Esophagus mucosa (tissue), 1 donor: ENCODE measurements at regions not wholly inside any gene's neighbourhood (a gene's known extent, or its start where the extent isn't known, plus 50 kb on each side); places are given as distances from the start of the nearest gene placed in this dataset.

Experiments
- ATAC-seq: fragments of 200-7000 bp; cut with Tn5 transposase; one replicate; pipeline ENCODE4 v1.9.1; 2020
- donor health status: DM: yes; HTN: yes; CAD: no.

DNA sequence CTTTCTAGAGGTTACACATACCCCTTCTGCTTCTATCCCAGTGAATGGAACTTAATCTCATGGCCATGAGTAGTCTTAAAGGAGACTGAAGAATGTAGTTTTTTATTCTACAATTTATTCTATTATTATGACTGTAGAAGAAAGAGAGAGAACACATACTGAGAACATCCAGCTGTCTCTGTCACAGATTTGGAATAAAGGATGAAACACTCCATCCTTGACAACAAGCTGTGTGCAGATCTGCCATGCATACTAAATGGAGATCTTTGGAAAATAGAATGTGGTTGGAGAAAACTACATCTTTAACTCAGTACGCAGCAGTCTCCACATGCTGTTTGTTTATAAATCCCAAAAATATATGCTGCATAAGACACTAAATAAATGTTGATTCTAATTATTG lies 54.1 kb upstream of the NUDT7 start:
- ATAC-seq: no peak

DNA sequence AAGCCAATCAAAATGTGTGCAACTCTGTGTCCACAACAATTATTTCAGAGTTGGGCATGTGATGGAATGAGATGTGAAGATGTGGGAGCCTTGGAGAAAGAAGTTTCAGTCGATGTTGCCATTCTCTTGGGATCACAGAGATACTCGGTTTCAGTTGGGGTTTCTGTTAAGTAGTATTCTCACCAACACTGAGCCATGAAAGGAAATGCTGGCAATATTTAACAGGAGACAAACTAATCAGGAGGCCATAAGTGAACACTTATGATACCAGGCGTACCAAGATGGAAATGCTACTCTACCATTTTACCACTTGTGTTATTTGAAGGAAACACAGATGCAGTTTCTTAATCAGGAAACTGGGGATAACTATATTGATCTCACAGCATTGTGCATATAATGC lies 53.3 kb upstream of the NUDT7 start:
- ATAC-seq: no peak
